ENCODE measurements at regions not wholly inside any gene's neighbourhood (a gene's known extent, or its start where the extent isn't known, plus 50 kb on each side); places are given as distances from the start of the nearest gene placed in this dataset.

- WGBS, 2 donors = 76 to 81% methylated on average over 2 of the region's 2 CpGs
- no peak overlapping the region for H3K4me3 ChIP-seq (ENCODE audit: low read depth, poor library complexity, severe bottlenecking)
- TF ChIP-seq CTCF (IDR thresholded peaks at IDR 0.05) = no peak
- no peak for TF ChIP-seq POLR2A (IDR thresholded peaks at IDR 0.05)
- intact Hi-C loops (cut with DNase I; ENCODE audit: low total_unique reads) = no loop called here
- no peak for DNase-seq (ENCODE audit: low spot score in 2 of 2)
Observed at GRCh38 chr2:117512307-117512706, 302.2 kb upstream of the DDX18 start.

- intact Hi-C loops (cut with DNase I; ENCODE audit: low total_unique reads) = no loop called here
- no peak for DNase-seq (ENCODE audit: low spot score in 2 of 2)
- TF ChIP-seq CTCF (IDR thresholded peaks at IDR 0.05) (no peak), POLR2A (IDR thresholded peaks at IDR 0.05) (no peak)
- WGBS, 2 donors = 48 to 66% methylated on average over 1 of the region's 1 CpG
- no peak overlapping the region for H3K4me3 ChIP-seq (ENCODE audit: low read depth, poor library complexity, severe bottlenecking)
Observed at GRCh38 chr2:117514371-117514770, 300.1 kb upstream of the DDX18 start.

GRCh38 chr2:117519238-117519637 is 295.3 kb upstream of the DDX18 start:
- H3K4me3 ChIP-seq (ENCODE audit: low read depth, poor library complexity, severe bottlenecking) = no peak overlapping the region
- TF ChIP-seq CTCF (IDR thresholded peaks at IDR 0.05) (no peak), POLR2A (IDR thresholded peaks at IDR 0.05) (no peak)
- no peak for DNase-seq (ENCODE audit: low spot score in 2 of 2)
- 10% methylated on average over 1 of the region's 1 CpG for WGBS, 2 donors
- intact Hi-C loops (cut with DNase I; ENCODE audit: low total_unique reads) = no loop called here

- TF ChIP-seq POLR2A (IDR thresholded peaks at IDR 0.05) = no peak
- TF ChIP-seq CTCF (IDR thresholded peaks at IDR 0.05) = no peak
- intact Hi-C loops (cut with DNase I; ENCODE audit: low total_unique reads) = no loop called here
- H3K4me3 ChIP-seq (ENCODE audit: low read depth, poor library complexity, severe bottlenecking) = no peak overlapping the region
- DNase-seq (ENCODE audit: low spot score in 2 of 2) = no peak
Observed at GRCh38 chr2:117519721-117520120, 294.8 kb upstream of the DDX18 start.

- intact Hi-C loops (cut with DNase I; ENCODE audit: low total_unique reads) = no loop called here
- TF ChIP-seq POLR2A (IDR thresholded peaks at IDR 0.05) (no peak), CTCF (IDR thresholded peaks at IDR 0.05) (no peak)
- H3K4me3 ChIP-seq (ENCODE audit: low read depth, poor library complexity, severe bottlenecking) = no peak overlapping the region
- WGBS, 2 donors = 2% methylated on average over 2 of the region's 2 CpGs
- DNase-seq (ENCODE audit: low spot score in 2 of 2) = peak in 1 of 2 donors; percentile 34
Observed at GRCh38 chr2:117523267-117523666, 291.2 kb upstream of the DDX18 start.

GRCh38 chr2:117523711-117524238 is 290.7 kb upstream of the DDX18 start:
- intact Hi-C loops (cut with DNase I; ENCODE audit: low total_unique reads) = no loop called here
- TF ChIP-seq CTCF (IDR thresholded peaks at IDR 0.05) (no peak), POLR2A (IDR thresholded peaks at IDR 0.05) (no peak)
- no peak overlapping the region for H3K4me3 ChIP-seq (ENCODE audit: low read depth, poor library complexity, severe bottlenecking)
- no peak for DNase-seq (ENCODE audit: low spot score in 2 of 2)
- 27 to 48% methylated on average over 1 of the region's 1 CpG for WGBS, 2 donors

Measured in lower leg skin (tissue), 4 donors.